GM12878 (cell line): ENCODE measurements at regions not wholly inside any gene's neighbourhood (a gene's known extent, or its start where the extent isn't known, plus 50 kb on each side); places are given as distances from the start of the nearest gene placed in this dataset.

Source experiments
- IKZF2 ChIP-seq, 2 experiments: fragments of 450-650 bp; IDR thresholded peaks; 2 replicates each; pipeline ENCODE4 v1.6.1; 2017; ENCODE audit warnings: mild to moderate bottlenecking in 2 of 2, moderate library complexity in 2 of 2
- RAD21 ChIP-seq: IDR thresholded peaks from 2 replicates; pipeline ENCODE4 v1.6.1; 2011; ENCODE audit warnings: mild to moderate bottlenecking, low read depth, low read length, moderate library complexity; ENCODE audit not compliant: insufficient read depth
- RAD51 ChIP-seq: fragments of 450-650 bp; IDR thresholded peaks from 2 replicates; pipeline ENCODE4 v1.6.1; 2016; ENCODE audit warnings: moderate library complexity, mild to moderate bottlenecking, inconsistent platforms
- RB1 ChIP-seq: fragments of 450-650 bp; formaldehyde crosslinking; IDR thresholded peaks from 2 replicates; pipeline ENCODE4 v1.6.1; 2017; ENCODE audit warnings: mild to moderate bottlenecking, borderline replicate concordance
- SIN3A ChIP-seq: IDR thresholded peaks from 2 replicates; pipeline ENCODE4 v1.6.1; 2012; ENCODE audit warnings: low read depth, low read length, improper control_type of control experiment
- ZZZ3 ChIP-seq: IDR thresholded peaks from 2 replicates; pipeline ENCODE4 v1.6.1; 2011; ENCODE audit warnings: low read depth; ENCODE audit not compliant: control insufficient read depth, insufficient read length
- TF ChIP-seq, protein P1 (sequence below), 3 experiments: IDR thresholded peaks in 2 of 3; conservative IDR thresholded peaks in 1 of 3; 2 replicates each; pipeline ENCODE4 v1.5.1; 2011; ENCODE audit warnings: low read depth in 3 of 3, low read length in 3 of 3, mild to moderate bottlenecking in 3 of 3, control low read depth in 2 of 3, moderate library complexity in 2 of 3, inconsistent platforms in 1 of 3, mixed read lengths in 1 of 3; ENCODE audit not compliant: control insufficient read depth in 2 of 3, insufficient read depth in 1 of 3; ENCODE audit errors: extremely low read depth in 1 of 3
- TF ChIP-seq, protein P2 (sequence below): IDR thresholded peaks from 2 replicates; pipeline ENCODE4 v1.6.1; 2012; ENCODE audit warnings: mild to moderate bottlenecking, low read depth, low read length

DNA sequence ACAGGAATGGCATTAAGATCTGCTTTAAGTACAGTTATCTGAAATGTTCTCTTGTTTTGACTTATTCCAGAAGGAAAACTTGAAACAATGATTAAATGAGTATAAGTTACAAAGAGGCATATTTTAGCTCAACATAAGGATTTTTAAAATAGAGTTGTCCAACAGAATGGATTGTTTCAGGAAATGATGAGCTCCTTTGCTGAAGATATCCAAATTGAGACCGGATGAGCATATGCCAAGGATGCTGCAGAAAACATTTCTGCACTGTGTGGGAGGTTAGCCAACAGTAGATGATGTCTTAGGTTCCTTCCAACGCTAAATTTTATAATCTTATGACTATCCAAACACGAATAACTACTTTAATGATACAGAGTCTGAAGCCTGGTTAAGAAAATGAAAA, 226.5 kb upstream of the NANOGP8 start:
- no peak for TF ChIP-seq ZZZ3
- TF ChIP-seq, protein P1, sequence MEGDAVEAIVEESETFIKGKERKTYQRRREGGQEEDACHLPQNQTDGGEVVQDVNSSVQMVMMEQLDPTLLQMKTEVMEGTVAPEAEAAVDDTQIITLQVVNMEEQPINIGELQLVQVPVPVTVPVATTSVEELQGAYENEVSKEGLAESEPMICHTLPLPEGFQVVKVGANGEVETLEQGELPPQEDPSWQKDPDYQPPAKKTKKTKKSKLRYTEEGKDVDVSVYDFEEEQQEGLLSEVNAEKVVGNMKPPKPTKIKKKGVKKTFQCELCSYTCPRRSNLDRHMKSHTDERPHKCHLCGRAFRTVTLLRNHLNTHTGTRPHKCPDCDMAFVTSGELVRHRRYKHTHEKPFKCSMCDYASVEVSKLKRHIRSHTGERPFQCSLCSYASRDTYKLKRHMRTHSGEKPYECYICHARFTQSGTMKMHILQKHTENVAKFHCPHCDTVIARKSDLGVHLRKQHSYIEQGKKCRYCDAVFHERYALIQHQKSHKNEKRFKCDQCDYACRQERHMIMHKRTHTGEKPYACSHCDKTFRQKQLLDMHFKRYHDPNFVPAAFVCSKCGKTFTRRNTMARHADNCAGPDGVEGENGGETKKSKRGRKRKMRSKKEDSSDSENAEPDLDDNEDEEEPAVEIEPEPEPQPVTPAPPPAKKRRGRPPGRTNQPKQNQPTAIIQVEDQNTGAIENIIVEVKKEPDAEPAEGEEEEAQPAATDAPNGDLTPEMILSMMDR (IDR thresholded peaks at IDR 0.05 in 2 of 3, conservative IDR thresholded peaks at IDR 0.05 in 1 of 3; ENCODE audit: control insufficient read depth in 2 of 3, extremely low read depth in 1 of 3, insufficient read depth in 1 of 3, low read depth in 3 of 3, low read length in 3 of 3) = no peak
- TF ChIP-seq RB1 = no peak
- TF ChIP-seq SIN3A = no peak
- TF ChIP-seq IKZF2 (IDR thresholded peaks at IDR 0.05) = no peak
- TF ChIP-seq, protein P2, sequence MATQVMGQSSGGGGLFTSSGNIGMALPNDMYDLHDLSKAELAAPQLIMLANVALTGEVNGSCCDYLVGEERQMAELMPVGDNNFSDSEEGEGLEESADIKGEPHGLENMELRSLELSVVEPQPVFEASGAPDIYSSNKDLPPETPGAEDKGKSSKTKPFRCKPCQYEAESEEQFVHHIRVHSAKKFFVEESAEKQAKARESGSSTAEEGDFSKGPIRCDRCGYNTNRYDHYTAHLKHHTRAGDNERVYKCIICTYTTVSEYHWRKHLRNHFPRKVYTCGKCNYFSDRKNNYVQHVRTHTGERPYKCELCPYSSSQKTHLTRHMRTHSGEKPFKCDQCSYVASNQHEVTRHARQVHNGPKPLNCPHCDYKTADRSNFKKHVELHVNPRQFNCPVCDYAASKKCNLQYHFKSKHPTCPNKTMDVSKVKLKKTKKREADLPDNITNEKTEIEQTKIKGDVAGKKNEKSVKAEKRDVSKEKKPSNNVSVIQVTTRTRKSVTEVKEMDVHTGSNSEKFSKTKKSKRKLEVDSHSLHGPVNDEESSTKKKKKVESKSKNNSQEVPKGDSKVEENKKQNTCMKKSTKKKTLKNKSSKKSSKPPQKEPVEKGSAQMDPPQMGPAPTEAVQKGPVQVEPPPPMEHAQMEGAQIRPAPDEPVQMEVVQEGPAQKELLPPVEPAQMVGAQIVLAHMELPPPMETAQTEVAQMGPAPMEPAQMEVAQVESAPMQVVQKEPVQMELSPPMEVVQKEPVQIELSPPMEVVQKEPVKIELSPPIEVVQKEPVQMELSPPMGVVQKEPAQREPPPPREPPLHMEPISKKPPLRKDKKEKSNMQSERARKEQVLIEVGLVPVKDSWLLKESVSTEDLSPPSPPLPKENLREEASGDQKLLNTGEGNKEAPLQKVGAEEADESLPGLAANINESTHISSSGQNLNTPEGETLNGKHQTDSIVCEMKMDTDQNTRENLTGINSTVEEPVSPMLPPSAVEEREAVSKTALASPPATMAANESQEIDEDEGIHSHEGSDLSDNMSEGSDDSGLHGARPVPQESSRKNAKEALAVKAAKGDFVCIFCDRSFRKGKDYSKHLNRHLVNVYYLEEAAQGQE = no peak
- no peak for TF ChIP-seq RAD21
- no peak for TF ChIP-seq RAD51
